HG03439 (cell line): ENCODE measurements at regions not wholly inside any gene's neighbourhood (a gene's known extent, or its start where the extent isn't known, plus 50 kb on each side); places are given as distances from the start of the nearest gene placed in this dataset.

Source experiments
- ATAC-seq: cut with Tn5 transposase; IDR thresholded peaks from one replicate; pipeline ENCODE4 v1.9.1; 2021; ENCODE audit warnings: mild to moderate bottlenecking, moderate library complexity; ENCODE audit not compliant: unreplicated experiment

DNA sequence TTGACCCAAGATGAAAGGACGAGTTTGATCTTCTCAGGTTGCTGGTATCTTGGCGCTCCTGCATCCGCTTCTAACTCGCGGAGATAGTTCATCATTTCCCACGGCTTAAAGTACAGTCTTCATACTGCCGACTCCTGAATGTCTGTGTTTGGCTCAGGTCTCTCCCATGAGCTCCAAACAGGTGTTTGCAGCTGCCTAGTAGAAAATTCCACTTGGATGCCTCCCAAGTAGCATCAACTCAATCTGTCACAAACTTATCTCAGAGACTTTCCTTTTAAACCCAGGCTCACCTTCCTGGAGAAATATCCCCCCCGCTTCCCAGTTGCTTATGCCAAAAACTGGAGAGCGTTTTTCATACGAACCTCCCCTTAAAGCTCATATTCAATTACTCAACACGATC, 986.5 kb downstream of the TBC1D22A start:
- no peak for ATAC-seq

DNA sequence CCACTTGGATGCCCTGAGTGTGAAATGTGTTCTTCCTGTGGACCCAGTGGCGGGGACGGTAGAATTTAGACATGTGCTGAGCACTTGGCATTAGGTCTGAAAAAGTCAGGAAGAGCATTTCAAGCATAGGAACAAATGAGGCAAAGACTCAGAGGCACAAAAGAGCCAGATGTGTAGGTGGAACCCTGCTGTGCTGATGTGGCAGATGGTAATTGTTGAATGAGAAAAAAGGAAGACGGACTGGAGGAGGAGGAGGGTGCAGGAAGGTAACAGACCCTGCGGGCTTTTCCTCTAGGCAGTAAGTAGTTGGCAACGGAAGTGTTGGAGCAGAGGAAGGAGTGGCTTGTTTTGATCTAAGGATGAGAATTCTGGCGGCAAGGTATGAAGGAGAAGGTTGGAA, 985.8 kb downstream of the TBC1D22A start:
- no peak for ATAC-seq

GRCh38 chr22:47740109-47740805, 977.8 kb downstream of the TBC1D22A start:
- ATAC-seq: no peak

- no peak for ATAC-seq
Measured at GRCh38 chr22:47739291-47740015, 977.0 kb downstream of the TBC1D22A start.

GRCh38 chr22:47738472-47739013, 976.1 kb downstream of the TBC1D22A start:
- ATAC-seq: no peak

DNA sequence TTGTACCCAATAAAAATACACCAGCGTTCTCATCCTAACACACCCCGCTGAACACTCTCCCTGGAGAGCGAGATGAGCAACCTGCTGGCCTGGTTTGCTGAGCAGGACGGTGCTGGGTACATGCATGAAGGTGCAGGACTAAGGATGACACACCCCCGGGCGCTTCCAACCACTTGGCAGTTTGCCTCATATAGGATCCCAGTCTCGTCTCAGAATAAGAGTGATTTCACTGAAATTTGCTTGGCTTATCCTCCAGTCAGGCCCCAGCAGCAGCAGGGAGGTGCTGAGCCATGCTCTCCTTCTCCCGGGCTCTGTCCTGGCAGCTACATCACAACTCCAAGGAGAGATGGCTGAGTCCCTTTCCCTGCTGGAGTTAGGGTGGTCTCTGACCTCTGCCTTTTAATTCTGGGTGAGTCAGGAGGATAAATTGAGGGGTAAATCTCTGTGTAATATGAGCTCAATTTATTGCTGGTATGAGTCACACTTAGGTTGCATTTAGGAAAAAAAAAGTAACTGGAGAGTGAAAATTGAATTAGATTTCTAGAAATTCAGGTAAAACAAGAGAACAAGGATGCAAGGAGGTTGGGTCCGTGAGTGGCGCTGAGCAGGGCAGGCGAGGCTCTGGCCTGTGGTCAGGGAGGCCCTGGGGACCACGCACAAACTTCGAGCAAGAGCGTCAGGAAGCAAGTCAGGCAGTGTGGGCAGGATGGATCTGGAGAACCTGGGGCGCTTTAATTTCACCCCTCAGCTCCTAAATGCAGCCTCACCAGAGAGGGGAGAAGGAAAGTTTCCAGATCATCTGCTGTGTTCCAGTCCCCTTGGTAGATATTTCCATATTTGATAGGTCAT, 974.0 kb downstream of the TBC1D22A start:
- no peak for ATAC-seq

DNA sequence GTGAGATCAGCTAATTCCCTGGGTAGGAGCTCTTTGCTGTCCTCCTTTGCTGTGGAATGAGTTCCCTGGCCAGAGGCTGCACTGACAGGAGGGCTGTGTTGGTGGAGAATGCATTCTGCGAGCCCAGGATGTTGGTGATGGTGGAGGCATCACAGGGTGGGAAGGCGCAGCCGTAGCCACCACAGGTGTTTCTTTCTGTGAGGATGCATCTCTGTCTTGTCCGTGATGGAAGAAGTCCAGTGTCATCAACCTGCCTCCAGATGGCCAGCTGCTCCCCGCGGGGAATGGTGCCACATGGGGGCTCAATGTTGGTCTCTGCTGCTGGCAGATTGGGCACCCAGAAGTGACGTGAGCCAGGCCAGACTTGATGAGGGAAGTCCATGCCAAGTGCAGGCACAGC, 972.1 kb downstream of the TBC1D22A start:
- no peak for ATAC-seq

- ATAC-seq: no peak
Measured at GRCh38 chr22:47727641-47728040, 965.2 kb downstream of the TBC1D22A start.

GRCh38 chr22:47724751-47725150, 962.3 kb downstream of the TBC1D22A start:
- no peak for ATAC-seq

GRCh38 chr22:47724030-47724429, 961.6 kb downstream of the TBC1D22A start:
- no peak for ATAC-seq

DNA sequence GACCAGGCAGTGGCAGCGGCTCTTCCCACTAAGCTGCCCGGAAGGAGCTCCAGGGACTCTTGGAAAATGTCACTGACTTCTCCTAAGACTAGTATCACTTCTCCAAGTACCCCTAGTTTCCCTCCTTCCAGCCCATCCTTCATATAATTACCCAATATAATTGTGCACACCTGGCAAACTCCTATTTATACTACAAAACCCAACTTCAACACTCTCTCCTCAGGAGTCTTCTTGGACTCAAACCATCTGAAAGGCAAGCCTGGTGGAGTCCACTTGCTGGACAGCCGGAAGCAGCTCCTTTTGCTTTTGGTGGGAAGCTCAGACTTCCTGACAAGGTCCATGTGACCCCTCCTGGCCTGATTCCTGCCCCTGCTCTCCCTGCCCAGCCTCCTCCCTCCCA, 955.9 kb downstream of the TBC1D22A start:
- no peak for ATAC-seq

DNA sequence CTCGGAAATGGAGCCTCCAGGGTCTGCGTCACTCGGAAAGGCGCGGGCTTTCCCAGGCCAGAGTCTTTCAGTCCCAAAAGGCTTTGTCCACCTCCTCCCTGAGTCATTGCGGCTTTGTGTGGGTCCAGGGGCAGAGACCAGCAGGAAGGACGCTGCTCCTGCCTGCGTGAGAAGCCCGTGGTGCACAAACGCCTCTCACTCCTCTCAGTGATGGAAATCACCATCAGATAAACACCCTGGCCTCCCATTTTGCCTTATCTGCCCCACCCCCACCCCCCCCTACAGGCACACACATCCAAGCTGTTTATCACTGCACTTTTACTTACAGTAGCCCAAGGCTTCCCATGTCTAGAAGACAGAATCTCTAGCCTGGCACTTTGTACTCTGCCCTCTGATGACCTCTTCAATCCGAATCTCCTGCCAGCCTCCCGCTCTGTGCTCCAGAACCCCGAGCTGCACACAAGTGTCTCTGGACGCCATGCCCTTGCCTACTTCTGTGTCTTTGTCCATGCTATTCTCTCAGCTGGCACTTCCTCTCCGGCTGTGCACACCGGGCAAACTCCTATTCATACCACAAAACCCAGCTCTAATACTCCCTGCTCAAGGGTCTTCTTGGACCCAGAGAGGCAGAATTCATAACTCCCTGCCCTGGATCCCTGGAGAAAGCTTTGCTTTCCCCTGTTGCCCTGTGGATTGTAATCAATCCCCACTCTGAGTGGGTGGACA, 954.6 kb downstream of the TBC1D22A start:
- no peak for ATAC-seq

DNA sequence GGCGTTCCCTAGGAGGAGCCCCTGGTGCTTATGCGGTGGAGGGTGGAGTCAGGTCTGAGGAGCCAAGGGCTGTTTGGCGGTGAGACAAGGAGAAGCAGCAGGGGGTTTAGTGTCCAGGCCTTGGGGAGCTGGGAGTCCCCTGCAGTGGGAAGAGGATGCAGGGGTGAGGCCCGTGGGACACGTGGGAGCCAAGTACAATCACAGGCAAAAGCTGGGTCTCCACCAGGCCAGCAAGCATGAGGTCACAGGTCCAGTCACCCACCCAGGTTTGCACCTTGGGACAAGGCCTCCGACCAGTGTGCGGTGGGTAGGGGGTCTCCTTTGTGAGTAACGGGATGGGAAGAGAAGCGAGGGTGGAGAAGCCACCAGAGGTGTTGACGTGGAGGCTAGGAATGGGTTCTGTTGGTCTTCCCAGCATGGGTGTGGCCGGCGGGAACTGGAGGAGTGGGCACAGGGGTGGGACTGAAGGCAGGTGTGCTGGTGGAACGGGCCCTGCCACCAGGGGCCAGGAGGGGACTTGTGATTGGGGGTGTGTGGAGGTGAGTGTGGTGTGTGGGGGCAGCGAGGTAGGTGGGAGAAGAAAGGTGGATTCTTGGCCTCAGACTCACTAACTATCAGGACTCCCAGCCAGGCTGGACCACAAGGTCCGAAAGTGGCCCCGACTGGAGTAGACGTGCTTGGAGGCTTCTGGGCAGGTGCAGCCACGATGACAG, 953.6 kb downstream of the TBC1D22A start:
- ATAC-seq: no peak

GRCh38 chr22:47713941-47714340, 951.5 kb downstream of the TBC1D22A start:
- ATAC-seq: no peak

- no peak for ATAC-seq
Measured at GRCh38 chr22:47710135-47710534, 947.7 kb downstream of the TBC1D22A start.

DNA sequence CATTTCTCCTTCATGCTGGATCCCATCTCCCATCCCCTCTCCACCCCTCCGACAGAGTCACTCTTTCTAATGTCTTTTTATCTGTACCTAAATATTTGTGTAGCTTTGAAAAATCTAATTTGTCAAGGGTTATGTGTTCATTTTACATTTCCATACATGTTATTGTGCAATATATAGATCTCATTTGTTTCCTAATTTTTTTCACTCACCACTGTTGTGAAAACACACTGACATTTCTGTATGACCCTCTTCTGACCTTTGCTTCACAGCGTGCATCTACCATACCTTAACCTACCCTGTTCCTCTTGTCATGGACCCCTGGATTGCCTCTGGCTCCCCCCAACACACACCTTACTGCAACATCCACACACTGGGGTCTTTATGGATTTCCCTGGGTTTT, 942.9 kb downstream of the TBC1D22A start:
- no peak for ATAC-seq

DNA sequence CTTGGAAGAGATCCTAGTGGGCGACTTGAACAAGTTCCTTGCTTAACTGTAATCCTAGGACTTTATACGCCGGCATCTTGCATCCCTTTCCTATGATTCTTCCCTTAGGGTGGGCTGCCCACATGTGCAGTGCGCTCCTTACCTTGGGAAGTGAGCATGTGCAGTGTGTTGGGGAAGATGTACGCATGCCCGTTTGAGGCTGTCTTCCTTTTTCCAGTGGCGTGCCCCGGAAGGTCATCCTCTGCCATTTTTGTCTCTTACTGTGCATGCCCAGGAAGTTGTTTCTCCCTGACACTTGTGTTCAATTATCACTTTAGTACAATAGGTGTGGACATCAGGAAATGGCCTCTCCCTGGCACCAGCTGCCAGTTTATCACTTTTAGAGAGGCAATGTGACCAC, 936.5 kb downstream of the TBC1D22A start:
- ATAC-seq: no peak

- ATAC-seq: no peak
Measured at GRCh38 chr22:47697861-47698260, 935.4 kb downstream of the TBC1D22A start.

DNA sequence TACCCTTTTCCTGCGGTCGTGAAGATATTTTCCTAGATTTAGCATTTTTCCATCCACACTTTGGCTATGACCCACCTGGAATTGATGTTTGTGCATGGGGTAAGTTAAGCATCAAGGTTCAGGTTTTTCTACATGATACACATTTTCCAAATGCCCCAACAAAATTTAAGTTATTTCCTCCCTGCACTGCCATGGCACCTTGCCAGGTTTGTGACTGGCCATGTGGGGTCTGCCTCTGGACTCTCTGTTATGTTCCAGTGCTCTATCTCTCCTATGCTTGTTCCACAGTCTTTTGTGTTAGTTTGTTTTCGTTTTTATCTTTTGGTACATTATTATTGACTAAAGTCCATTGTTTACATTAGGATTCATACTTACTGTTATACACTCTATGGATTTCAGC, 934.3 kb downstream of the TBC1D22A start:
- ATAC-seq: no peak

- ATAC-seq: no peak
Measured at GRCh38 chr22:47695176-47695575, 932.7 kb downstream of the TBC1D22A start.
